Superior temporal gyrus (tissue), 1 donor: ENCODE measurements at regions not wholly inside any gene's neighbourhood (a gene's known extent, or its start where the extent isn't known, plus 50 kb on each side); places are given as distances from the start of the nearest gene placed in this dataset.

Experiments used
- DNase-seq: peaks from one replicate; pipeline ENCODE4 v3.0.0-alpha.2; 2016; ENCODE audit errors: extremely low spot score

GRCh38 chr11:134518616-134519389 is 106.8 kb upstream of the B3GAT1 start:
- no peak for DNase-seq

GRCh38 chr11:134517621-134518293 is 105.7 kb upstream of the B3GAT1 start:
- no peak for DNase-seq

DNA sequence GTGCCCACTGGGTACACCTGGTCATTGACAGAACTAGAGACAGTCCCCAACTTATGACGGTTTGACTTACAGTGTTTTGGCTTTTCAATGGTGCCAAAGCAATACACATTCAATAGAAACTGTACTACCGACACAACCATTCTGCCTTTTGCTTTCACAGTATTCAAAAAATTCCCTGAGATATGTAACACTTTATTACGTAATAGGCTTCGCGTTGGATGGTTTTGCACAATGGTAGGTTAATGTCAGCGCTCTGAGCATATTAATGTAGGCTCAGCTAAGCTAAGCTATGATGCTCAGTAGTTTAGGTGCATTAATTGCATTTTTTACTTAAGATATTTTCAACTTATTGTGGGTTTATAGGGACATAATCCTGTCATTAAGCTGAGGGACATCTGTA is 105.1 kb upstream of the B3GAT1 start:
- DNase-seq, result peak; percentile 26

DNA sequence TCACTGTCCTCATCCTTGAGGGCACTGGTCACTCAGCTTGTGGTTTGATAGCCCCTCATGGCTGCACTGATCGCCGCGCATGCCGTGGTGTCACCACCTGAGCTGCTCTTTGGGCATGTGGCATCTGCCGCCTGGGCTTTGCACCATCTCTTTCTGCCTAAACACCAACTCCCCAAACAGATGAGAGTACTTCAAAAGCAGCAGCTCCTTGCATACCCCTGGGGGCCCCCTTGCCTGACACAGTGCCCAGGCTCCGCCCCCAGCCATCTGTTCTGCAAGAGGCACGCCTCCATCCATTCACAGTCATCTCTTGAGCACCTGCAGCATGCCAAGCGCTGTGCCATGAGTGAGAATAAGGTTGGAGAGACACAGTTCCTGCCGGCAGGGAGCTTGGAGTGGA is 104.5 kb upstream of the B3GAT1 start:
- no peak for DNase-seq

GRCh38 chr11:134515081-134515960 is 103.3 kb upstream of the B3GAT1 start:
- DNase-seq, result no peak

DNA sequence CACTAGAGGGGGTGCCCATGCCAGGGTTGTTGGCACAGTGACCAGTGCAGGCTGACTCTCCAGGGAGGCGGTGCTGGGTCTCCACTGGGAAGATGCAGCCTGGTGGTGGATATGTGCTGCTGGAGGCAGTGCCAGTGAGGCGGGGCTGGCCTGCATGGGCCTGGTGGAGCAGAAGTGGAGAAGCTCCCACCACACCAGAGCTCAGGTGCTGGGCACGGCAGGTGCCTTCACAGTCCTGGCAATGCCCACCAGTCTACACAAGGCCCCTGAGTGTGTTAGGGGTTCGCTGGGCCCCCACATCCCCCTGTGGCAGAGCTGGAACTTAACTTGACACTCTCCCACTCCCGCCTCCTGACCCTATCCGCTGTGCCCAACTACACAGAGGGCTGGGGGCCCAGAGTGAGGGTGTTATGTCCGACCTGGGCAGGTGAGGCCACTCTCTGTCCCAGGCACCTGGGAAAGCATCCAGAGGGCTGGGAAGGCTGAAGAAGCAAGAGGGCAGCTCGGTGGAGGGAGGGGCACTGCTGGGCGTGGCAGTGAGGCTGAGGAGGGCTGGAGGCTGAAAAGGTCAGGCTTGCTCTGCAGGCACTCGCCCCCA is 102.4 kb upstream of the B3GAT1 start:
- DNase-seq, result no peak

DNA sequence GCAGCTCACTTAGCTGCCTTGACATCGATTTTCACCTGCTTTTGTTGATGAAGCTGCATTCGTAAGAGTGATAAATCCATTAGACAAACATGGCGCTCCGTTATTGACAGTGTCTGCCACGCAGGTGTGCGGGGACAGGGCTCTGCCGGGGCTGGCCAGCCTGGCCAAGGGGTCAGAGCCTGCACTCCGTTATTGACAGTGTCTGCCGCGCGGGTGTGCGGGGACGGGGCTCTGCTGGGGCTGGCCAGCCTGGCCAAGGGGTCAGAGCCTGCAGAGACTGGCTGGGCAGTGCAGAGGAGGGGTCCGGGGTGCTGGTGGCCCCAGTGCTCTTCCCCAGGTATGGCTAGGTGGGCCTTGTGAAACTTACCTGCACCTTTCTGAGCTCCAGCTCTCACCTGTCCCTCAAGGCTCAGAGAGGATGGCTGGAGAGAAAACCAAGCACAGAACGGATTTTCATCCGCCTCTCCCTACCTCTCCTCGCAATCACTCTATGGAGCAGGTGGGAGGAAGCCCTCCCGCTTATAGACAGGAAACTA is 101.6 kb upstream of the B3GAT1 start:
- DNase-seq, result no peak

GRCh38 chr11:134512571-134513538 is 100.8 kb upstream of the B3GAT1 start:
- DNase-seq, result no peak

DNA sequence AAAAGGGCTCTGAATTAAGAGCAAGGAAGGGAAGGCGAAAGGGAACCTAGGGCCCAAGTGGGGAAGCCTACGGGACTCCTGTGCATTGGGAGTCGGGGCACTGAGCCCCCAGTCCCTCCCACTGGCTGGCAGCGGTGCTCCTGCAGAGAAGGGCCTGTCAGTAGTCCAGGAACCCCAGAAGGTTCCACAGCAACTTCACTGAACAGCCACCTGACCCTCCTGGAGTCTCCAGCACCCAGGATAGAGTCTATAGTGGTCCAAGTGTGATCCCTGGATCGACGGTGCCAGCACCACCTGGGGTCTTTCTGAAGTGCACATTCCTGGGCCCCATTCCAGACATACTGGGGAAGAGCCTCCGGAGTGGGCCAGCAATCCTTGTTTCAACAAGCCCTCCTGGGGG is 100.0 kb upstream of the B3GAT1 start:
- DNase-seq, result no peak

DNA sequence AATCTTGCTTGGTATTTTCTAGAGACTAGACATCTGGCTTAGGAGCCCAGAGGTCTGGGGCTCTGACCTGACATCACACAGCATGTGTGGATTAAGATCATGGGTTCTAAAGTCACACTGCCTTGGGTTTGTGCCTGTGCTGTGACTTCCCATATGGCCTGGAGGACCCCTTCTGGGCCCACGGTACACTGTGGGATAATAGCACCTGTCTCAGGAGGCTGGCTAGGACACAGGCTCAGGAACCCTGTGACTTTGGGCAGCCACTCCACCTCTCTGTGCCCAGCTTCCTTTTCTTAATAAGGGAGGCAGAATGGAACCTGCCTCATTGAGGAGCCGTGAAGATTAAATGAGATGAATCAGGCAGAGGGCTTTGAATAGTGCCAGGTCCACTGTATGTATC is 99.2 kb upstream of the B3GAT1 start:
- DNase-seq, result no peak

GRCh38 chr11:134510233-134511040 is 98.4 kb upstream of the B3GAT1 start:
- no peak for DNase-seq

DNA sequence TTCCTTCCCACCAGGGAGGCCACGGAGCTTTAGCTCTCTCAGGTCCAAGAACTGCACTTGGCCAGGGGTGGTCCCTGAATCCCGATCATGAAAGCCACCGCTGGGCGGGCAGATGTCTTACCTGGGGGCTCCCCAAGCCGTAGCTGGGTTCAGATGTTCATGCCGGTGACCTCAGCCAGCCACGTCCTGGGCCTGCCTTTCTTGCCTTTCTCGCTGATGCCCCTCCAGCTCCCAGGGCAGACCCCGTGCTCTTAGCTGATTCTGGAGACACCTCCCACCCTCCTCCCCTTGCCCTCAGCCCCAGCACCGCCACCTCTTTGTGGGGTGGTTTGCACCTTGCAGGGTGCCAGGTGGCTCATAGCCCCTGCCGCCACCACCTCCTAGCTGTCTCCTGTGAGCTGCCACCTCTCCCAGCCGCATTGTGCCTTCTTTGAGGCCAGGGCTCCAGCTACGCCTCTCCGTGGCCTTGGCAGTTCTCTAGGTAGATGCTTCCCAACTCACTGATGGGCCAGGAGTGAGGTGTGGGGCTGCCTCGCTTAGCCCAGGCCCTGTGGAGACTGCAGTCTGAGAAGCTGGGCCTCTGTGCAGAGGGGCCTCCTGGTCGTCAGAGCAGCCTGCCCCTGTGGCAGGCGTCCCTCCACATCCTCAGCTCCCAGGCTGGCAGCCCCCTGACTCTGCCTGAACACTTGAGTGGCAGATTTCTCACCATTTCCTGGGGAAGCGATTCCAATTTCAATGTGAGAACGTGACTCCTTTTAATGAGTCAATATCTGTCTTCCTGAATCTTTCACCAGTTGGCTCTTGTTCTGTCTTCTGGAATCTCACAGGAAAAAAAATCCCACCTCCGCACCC is 97.6 kb upstream of the B3GAT1 start:
- DNase-seq, result no peak

DNA sequence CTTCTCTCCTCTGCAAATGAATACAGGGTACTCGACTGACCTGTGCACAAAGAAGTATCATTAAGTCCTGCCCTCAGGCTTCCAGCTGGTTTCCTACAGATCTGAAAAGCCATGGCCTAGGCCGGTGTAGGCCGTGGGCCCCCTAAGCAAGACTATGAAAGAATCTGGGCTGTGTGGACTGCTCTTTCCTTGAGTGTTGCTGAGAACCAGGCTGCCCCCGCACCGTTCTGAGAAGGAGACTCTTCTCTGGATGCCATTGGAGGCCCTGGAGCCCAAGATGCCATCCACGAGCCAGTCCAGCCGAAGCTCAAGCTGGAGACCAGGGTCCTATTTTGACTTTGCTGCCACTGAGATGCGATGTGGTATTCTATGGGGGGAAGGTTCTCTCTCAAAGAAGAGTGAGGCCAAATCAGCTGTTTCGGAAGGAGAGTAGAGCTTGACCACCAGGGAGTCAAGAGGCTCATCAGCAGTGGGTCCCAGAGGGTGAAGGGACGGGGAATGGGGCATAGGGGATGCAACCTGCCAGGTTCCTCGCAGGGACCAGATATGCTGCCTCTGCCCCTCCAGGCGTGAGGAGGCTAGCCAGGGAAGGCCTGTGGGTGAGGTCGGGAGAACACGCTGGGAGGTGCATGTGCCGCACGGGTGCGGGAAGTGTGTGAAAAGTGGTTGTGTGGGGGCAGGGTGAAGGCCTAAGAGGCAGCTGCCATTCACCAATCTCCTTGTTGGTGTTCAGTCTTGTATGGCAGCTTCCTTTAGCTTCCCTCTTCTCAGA is 96.4 kb upstream of the B3GAT1 start:
- no peak for DNase-seq

DNA sequence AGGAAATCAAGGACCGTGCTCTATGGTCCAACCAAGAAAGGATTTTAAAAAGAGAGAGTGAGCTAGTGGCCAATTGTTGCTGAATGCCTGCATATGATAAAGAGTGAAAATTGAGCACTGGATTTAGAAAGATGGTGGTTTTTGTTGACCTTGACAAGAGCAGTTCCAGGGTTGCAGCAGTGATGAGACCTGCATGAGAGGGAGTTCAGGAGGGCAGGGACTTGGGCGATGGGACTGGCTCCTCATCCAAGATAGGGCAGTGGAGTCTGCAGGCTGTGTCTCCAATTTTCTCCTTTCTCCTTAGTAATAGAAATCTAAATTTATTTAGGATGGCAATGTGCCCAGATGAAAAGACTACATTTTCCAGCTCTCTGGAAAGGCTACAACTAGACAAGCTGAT is 94.0 kb upstream of the B3GAT1 start:
- DNase-seq, result no peak

- no peak for DNase-seq
Observed at GRCh38 chr11:134505125-134505524, 93.1 kb upstream of the B3GAT1 start.

GRCh38 chr11:134504146-134504905 is 92.3 kb upstream of the B3GAT1 start:
- no peak for DNase-seq

DNA sequence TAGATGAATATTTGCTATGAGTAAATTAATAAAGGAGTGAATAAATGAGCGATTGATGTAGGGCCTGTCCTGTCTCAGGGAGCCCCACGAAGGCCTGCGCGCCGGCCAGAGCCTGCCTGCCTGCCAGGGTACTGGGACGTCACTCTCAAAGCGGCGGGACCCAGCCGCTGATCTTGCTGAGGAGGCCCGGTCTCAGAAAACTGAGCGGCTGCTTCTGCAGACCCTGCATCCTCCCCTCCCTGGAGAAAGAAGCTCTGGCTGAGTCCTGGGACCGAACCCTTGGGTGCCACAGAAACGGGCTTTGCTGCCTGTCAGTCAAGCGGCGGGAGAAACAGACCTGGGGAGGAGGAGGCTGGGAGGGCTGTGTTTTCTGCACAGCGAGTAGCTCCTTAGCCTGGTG is 91.6 kb upstream of the B3GAT1 start:
- no peak for DNase-seq
